GM10266 (cell line): ENCODE measurements at regions not wholly inside any gene's neighbourhood (a gene's known extent, or its start where the extent isn't known, plus 50 kb on each side); places are given as distances from the start of the nearest gene placed in this dataset.

Experiments
- DNase-seq: peaks from one replicate; pipeline ENCODE4 v3.0.0; 2012; ENCODE audit errors: extremely low spot score
- CTCF ChIP-seq: IDR thresholded peaks from 2 replicates; pipeline ENCODE4 v1.5.1; 2012; ENCODE audit warnings: mild to moderate bottlenecking, low read depth; ENCODE audit not compliant: control insufficient read depth, insufficient read depth; ENCODE audit errors: missing control alignments

- no peak for DNase-seq
- no peak for TF ChIP-seq CTCF
Observed at GRCh38 chr10:76686201-76686600, 951.4 kb downstream of the KCNMA1 start.

DNA sequence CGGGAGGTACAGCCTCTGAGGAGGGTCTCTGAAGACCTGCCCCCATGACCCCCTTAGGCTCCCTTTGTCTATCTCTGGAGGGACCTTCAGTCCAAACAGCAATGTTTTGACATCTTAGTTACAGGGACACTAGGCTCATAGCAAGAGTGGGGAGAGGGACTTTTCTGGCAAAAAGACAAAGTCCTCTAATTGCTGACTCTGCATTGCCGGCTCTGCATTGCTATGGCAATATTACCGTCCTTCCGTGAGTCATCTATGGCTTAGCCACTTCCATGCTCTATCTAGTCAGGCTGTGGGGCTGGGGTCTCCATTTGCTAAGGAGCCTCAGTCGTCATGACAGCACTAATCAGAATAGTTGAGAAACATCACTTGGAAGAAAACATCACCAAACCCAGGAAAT, 952.6 kb downstream of the KCNMA1 start:
- DNase-seq, result no peak
- TF ChIP-seq CTCF, result no peak

- DNase-seq, result no peak
- no peak for TF ChIP-seq CTCF
Observed at GRCh38 chr10:76681153-76681552, 956.5 kb downstream of the KCNMA1 start.

DNA sequence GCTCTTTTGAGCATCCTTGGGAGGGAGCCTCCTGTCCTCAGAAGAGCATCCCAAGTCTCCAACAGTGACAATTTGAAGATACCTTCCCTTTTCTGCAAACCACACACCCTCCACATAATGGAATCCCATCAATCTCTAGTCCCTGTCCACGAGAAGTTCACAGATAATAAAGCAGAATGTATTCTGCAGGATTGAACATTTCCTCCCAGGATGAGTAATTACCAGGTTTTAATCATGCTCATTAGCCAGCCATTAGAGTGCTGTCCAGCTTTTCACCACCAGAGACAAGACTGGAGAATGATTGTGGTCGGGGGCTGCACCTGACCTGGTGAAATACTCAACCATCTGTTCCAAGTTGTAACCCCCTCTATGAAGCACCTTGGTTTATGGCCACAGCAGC, 958.6 kb downstream of the KCNMA1 start:
- DNase-seq, result no peak
- no peak for TF ChIP-seq CTCF

- DNase-seq, result no peak
- TF ChIP-seq CTCF, result no peak
Observed at GRCh38 chr10:76675951-76676587, 961.5 kb downstream of the KCNMA1 start.

GRCh38 chr10:76675561-76675950, 962.1 kb downstream of the KCNMA1 start:
- no peak for TF ChIP-seq CTCF

DNA sequence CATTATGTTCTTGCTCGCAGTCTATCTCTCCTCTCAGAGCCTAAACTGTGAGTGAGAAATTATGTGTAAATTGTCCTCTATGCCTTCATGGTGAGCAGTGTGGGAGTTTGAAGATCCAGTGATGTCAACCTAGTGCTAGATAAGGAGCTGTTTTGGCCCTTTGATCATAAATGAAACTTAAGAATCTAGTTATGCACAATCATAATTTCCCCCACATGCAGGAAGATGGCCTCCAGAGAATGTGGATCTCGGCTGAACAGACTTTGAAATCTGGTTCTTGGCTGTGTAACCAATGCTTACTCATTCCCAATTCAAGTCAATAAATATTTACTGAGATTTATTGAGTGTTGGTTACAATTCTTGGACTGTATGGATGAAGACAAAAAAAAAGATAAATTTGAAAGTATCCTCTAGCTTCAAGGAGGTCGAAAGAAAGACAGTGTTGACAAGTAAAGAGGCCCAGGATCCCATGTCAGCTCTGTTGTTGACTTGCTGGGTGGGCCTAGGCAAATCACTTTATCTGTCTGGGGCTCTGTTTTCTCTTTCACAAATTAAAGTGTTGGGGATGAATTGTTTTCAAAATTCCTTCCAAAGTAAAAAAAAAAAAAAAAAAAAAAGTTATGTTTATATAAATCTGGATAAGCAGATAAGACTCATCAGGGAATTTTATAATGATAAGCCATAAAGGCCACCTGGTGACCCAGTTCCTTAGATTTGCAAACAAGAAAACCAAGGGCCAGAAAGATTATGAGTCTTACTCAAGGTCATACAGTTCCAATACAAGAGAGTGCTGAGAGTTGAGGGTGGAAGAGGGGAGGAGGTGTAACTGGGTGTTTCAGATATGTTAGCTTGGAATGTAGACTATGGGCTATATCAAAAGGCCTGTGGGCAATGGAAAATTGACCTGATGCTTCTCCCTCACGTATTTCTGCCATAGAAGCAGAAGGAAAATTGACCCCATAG, 969.9 kb downstream of the KCNMA1 start:
- TF ChIP-seq CTCF, result no peak
- no peak for DNase-seq

More at GRCh38 chr10:76675561-76675950, 962.1 kb downstream of the KCNMA1 start:
- no peak for DNase-seq
